WI38 (cell line): ENCODE measurements at regions not wholly inside any gene's neighbourhood (a gene's known extent, or its start where the extent isn't known, plus 50 kb on each side); places are given as distances from the start of the nearest gene placed in this dataset.
"Not testable (repeated sequence)": the region's sequence is repeated elsewhere in the genome, so short reads cannot be mapped to it uniquely, and the experiment has no call there.

Experiments used
- H3K4me3 ChIP-seq: 2 replicates; pipeline ENCODE4 v1.5.1; 2011; ENCODE audit warnings: low read depth, mild to moderate bottlenecking, control low read depth, low read length
- CTCF ChIP-seq: IDR thresholded peaks from 2 replicates; pipeline ENCODE4 v1.5.1; 2012; ENCODE audit warnings: low read depth, mild to moderate bottlenecking, control low read depth, low read length

GRCh38 chr4:117898496-117898895 lies 135.8 kb upstream of the NDST3 start:
- no peak overlapping the region for H3K4me3 ChIP-seq
- no peak for TF ChIP-seq CTCF

- H3K4me3 ChIP-seq, result no peak overlapping the region
- no peak for TF ChIP-seq CTCF
These were observed 133.5 kb upstream of the NDST3 start for GRCh38 chr4:117900832-117901231.

GRCh38 chr4:117907646-117908045 lies 126.6 kb upstream of the NDST3 start:
- no peak overlapping the region for H3K4me3 ChIP-seq
- TF ChIP-seq CTCF, result no peak

- no peak for TF ChIP-seq CTCF
- H3K4me3 ChIP-seq, result no peak overlapping the region
These were observed 125.7 kb upstream of the NDST3 start for GRCh38 chr4:117908306-117909207.

GRCh38 chr4:117916728-117917127 lies 117.6 kb upstream of the NDST3 start:
- no peak overlapping the region for H3K4me3 ChIP-seq
- TF ChIP-seq CTCF, result no peak

- H3K4me3 ChIP-seq, result not testable (repeated sequence)
These were observed 112.0 kb upstream of the NDST3 start for GRCh38 chr4:117922311-117922710.

- H3K4me3 ChIP-seq, result not testable (repeated sequence)
These were observed 106.5 kb upstream of the NDST3 start for GRCh38 chr4:117927823-117928222.

- no peak overlapping the region for H3K4me3 ChIP-seq
- TF ChIP-seq CTCF, result no peak
These were observed 92.7 kb upstream of the NDST3 start for GRCh38 chr4:117941611-117942010.
